ENCODE measurements at regions not wholly inside any gene's neighbourhood (a gene's known extent, or its start where the extent isn't known, plus 50 kb on each side); places are given as distances from the start of the nearest gene placed in this dataset.

- TF ChIP-seq CREM (IDR thresholded peaks at IDR 0.05; ENCODE audit: low read depth) (no peak), SPI1 (IDR thresholded peaks at IDR 0.05; ENCODE audit: borderline replicate concordance, insufficient read depth, low read depth, low read length) (no peak)
Observed at GRCh38 chr18:73750052-73750451, 397.6 kb downstream of the FBXO15 start.
